GM19324 (cell line): ENCODE measurements at regions not wholly inside any gene's neighbourhood (a gene's known extent, or its start where the extent isn't known, plus 50 kb on each side); places are given as distances from the start of the nearest gene placed in this dataset.

Experiments
- ATAC-seq: cut with Tn5 transposase; IDR thresholded peaks from one replicate; pipeline ENCODE4 v1.9.1; 2021; ENCODE audit warnings: mild to moderate bottlenecking, moderate library complexity; ENCODE audit not compliant: unreplicated experiment, low FRiP score

- ATAC-seq: no peak
Measured at GRCh38 chr6:170101281-170102035, 189.4 kb downstream of the DLL1 start.

- no peak for ATAC-seq
Measured at GRCh38 chr6:170100046-170100445, 190.8 kb downstream of the DLL1 start.

GRCh38 chr6:170099387-170099786, 191.5 kb downstream of the DLL1 start:
- ATAC-seq: no peak

GRCh38 chr6:170098428-170099170, 192.3 kb downstream of the DLL1 start:
- ATAC-seq: no peak

- ATAC-seq: no peak
Measured at GRCh38 chr6:170097505-170098427, 193.1 kb downstream of the DLL1 start.

GRCh38 chr6:170096803-170097504, 193.9 kb downstream of the DLL1 start:
- no peak for ATAC-seq

GRCh38 chr6:170096191-170096802, 194.6 kb downstream of the DLL1 start:
- ATAC-seq: no peak

- ATAC-seq: no peak
Measured at GRCh38 chr6:170095273-170095981, 195.5 kb downstream of the DLL1 start.

GRCh38 chr6:170094686-170095272, 196.1 kb downstream of the DLL1 start:
- no peak for ATAC-seq

GRCh38 chr6:170093658-170094596, 197.0 kb downstream of the DLL1 start:
- no peak for ATAC-seq

GRCh38 chr6:170093276-170093657, 197.6 kb downstream of the DLL1 start:
- no peak for ATAC-seq

- ATAC-seq: no peak
Measured at GRCh38 chr6:170092826-170093225, 198.1 kb downstream of the DLL1 start.

GRCh38 chr6:170091639-170092579, 199.0 kb downstream of the DLL1 start:
- ATAC-seq: no peak

- ATAC-seq: no peak
Measured at GRCh38 chr6:170091000-170091638, 199.8 kb downstream of the DLL1 start.

- no peak for ATAC-seq
Measured at GRCh38 chr6:170090561-170090960, 200.3 kb downstream of the DLL1 start.

- no peak for ATAC-seq
Measured at GRCh38 chr6:170089963-170090362, 200.9 kb downstream of the DLL1 start.
